H1 (cell line): ENCODE measurements at regions not wholly inside any gene's neighbourhood (a gene's known extent, or its start where the extent isn't known, plus 50 kb on each side); places are given as distances from the start of the nearest gene placed in this dataset.

Experiments used
- CTCF ChIA-PET: fragments of 300-600 bp; sonication (Branson Sonifier 250); formaldehyde crosslinking; loops from one replicate; lab custom pipeline; 2021; ENCODE audit not compliant: partially characterized antibody; lab: Charles Lee
- POLR2A ChIA-PET: fragments of 300-600 bp; sonication (Branson Sonifier 250); formaldehyde crosslinking; loops from one replicate; lab custom pipeline; 2021; ENCODE audit warnings: inconsistent platforms; ENCODE audit not compliant: partially characterized antibody; lab: Charles Lee
- DNase-seq, 2 experiments: peaks; one replicate each; pipeline versions ENCODE4 v3.0.0 to v3.0.0-alpha.2; 2010 to 2022; ENCODE audit warnings: low spot score in 2 of 2, low read depth in 1 of 2, mixed read lengths in 1 of 2
- FAIRE-seq: peaks from 2 replicates; lab custom pipeline; 2011; peaks lifted over from hg19 to GRCh38; lab: Jason Lieb, UNC
- H2AFZ ChIP-seq: 2 replicates; pipeline ENCODE4 v1.8.1; 2012; ENCODE audit warnings: low read length, inconsistent platforms
- H2AK5ac ChIP-seq: 2 replicates; pipeline ENCODE4 v1.6.1; 2013; ENCODE audit warnings: low read depth, low read length
- H2BK120ac ChIP-seq: replicated peaks from 2 replicates; pipeline ENCODE3; 2013; ENCODE audit warnings: low read depth, low read length, inconsistent platforms
- H2BK12ac ChIP-seq: 2 replicates; pipeline ENCODE4 v1.6.1; 2013; ENCODE audit warnings: low read depth, low read length
- H2BK15ac ChIP-seq: 2 replicates; pipeline ENCODE4 v1.6.1; 2013; ENCODE audit warnings: low read length
- H2BK20ac ChIP-seq: 2 replicates; pipeline ENCODE4 v1.6.1; 2013; ENCODE audit warnings: low read length
- H2BK5ac ChIP-seq: 2 replicates; pipeline ENCODE4 v1.6.1; 2013; ENCODE audit warnings: low read depth, low read length
- H3K14ac ChIP-seq: 2 replicates; pipeline ENCODE4 v1.6.1; 2013; ENCODE audit warnings: inconsistent platforms; ENCODE audit not compliant: insufficient read length
- H3K18ac ChIP-seq: 2 replicates; pipeline ENCODE4 v1.6.1; 2013; ENCODE audit warnings: low read length; ENCODE audit errors: extremely low read depth
- H3K23ac ChIP-seq: 2 replicates; pipeline ENCODE4 v1.6.1; 2013; ENCODE audit warnings: inconsistent platforms; ENCODE audit not compliant: insufficient read length
- H3K23me2 ChIP-seq: 2 replicates; pipeline ENCODE4 v1.6.1; 2013; ENCODE audit warnings: low read depth, low read length
- H3K27ac ChIP-seq: 2 replicates; pipeline ENCODE4 v1.6.1; 2011; ENCODE audit warnings: low read depth, low read length, inconsistent platforms
- H3K27me3 ChIP-seq, 4 experiments: replicated peaks in 1 of 4; 1 replicate in 1 of 4; 2 replicates in 3 of 4; pipeline versions ENCODE4 v1.6.1 to v1.8.1; 2011 to 2013; ENCODE audit warnings: low read length in 3 of 4, mild to moderate bottlenecking in 3 of 4, inconsistent platforms in 2 of 4, mixed read lengths in 2 of 4, moderate library complexity in 1 of 4; ENCODE audit not compliant: control insufficient read depth in 3 of 4, insufficient read depth in 3 of 4; ENCODE audit errors: extremely low read depth in 1 of 4
- H3K36me3 ChIP-seq, 4 experiments: 2 replicates each; pipeline versions ENCODE4 v1.6.1 to v1.8.1; 2011 to 2013; ENCODE audit warnings: mild to moderate bottlenecking in 4 of 4, low read length in 3 of 4, moderate library complexity in 2 of 4, control low read depth in 1 of 4, inconsistent platforms in 1 of 4; ENCODE audit not compliant: insufficient read depth in 4 of 4, control insufficient read depth in 2 of 4
- H3K4ac ChIP-seq: replicated peaks from 2 replicates; pipeline ENCODE3; 2013; ENCODE audit warnings: low read length, low read depth, mixed read lengths, inconsistent platforms; ENCODE audit not compliant: insufficient read length
- H3K4me1 ChIP-seq, 4 experiments: replicated peaks in 1 of 4; 1 replicate in 1 of 4; 2 replicates in 3 of 4; pipeline versions ENCODE4 v1.6.1 to v1.8.1; 2011 to 2013; ENCODE audit warnings: low read length in 3 of 4, inconsistent platforms in 2 of 4, mixed read lengths in 1 of 4; ENCODE audit not compliant: insufficient read depth in 4 of 4, control insufficient read depth in 3 of 4
- H3K4me2 ChIP-seq, 2 experiments: 2 replicates each; pipeline versions ENCODE4 v1.6.1 to v1.8.1; 2011 to 2013; ENCODE audit warnings: low read depth in 2 of 2, low read length in 2 of 2, control low read depth in 1 of 2, inconsistent platforms in 1 of 2, mild to moderate bottlenecking in 1 of 2; ENCODE audit not compliant: insufficient read depth in 1 of 2
- H3K4me3 ChIP-seq, 4 experiments: fragments of 200-600, 300-600 bp in 1 of 4; sonication (generic), shearing (Covaris generic), sonication (Bioruptor Twin) in 1 of 4; 2 replicates each; pipeline versions ENCODE4 v1.5.1 to v1.8.1; 2011 to 2016; ENCODE audit warnings: low read length in 4 of 4, low read depth in 3 of 4, control low read depth in 2 of 4, inconsistent platforms in 2 of 4, mild to moderate bottlenecking in 2 of 4, mixed read lengths in 1 of 4, moderate library complexity in 1 of 4; ENCODE audit not compliant: insufficient read depth in 2 of 4; ENCODE audit errors: extremely low read depth in 1 of 4
- H3K56ac ChIP-seq: replicated peaks from 2 replicates; pipeline ENCODE3; 2013; ENCODE audit warnings: low read depth, mild to moderate bottlenecking, mixed read lengths, low read length, inconsistent platforms; ENCODE audit not compliant: insufficient read length
- H3K79me1 ChIP-seq: 2 replicates; pipeline ENCODE4 v1.6.1; 2013; ENCODE audit warnings: low read depth, low read length, control low read depth
- H3K79me2 ChIP-seq, 2 experiments: 2 replicates each; pipeline versions ENCODE4 v1.6.1 to v1.8.1; 2012 to 2013; ENCODE audit warnings: low read length in 2 of 2, mild to moderate bottlenecking in 2 of 2, inconsistent platforms in 1 of 2; ENCODE audit not compliant: insufficient read depth in 2 of 2, control insufficient read depth in 1 of 2
- H3K9ac ChIP-seq, 4 experiments: replicated peaks in 1 of 4; 1 replicate in 1 of 4; 2 replicates in 3 of 4; pipeline versions ENCODE4 v1.6.1 to v1.8.1; 2011 to 2013; ENCODE audit warnings: low read depth in 3 of 4, low read length in 3 of 4, control low read depth in 2 of 4, mild to moderate bottlenecking in 2 of 4, moderate library complexity in 2 of 4, inconsistent platforms in 1 of 4; ENCODE audit errors: extremely low read depth in 1 of 4
- H3K9me3 ChIP-seq, 2 experiments: 2 replicates each; pipeline versions ENCODE4 v1.6.1 to v1.8.1; 2012 to 2013; ENCODE audit warnings: mild to moderate bottlenecking in 2 of 2, moderate library complexity in 2 of 2, control low read depth in 1 of 2, inconsistent platforms in 1 of 2, low read depth in 1 of 2, low read length in 1 of 2, mixed read lengths in 1 of 2; ENCODE audit not compliant: insufficient read depth in 2 of 2
- H4K20me1 ChIP-seq, 2 experiments: replicated peaks in 1 of 2; 2 replicates each; pipeline versions ENCODE3 to v1.8.1; 2011 to 2013; ENCODE audit warnings: inconsistent platforms in 2 of 2, low read length in 2 of 2, mild to moderate bottlenecking in 1 of 2; ENCODE audit not compliant: insufficient read depth in 2 of 2, control insufficient read depth in 1 of 2
- H4K5ac ChIP-seq: 2 replicates; pipeline ENCODE4 v1.6.1; 2013; ENCODE audit warnings: low read length, low read depth, mixed read lengths, inconsistent platforms; ENCODE audit not compliant: insufficient read length
- H4K8ac ChIP-seq: 2 replicates; pipeline ENCODE4 v1.8.0; 2013; ENCODE audit warnings: mild to moderate bottlenecking, moderate library complexity, low read length, inconsistent platforms; ENCODE audit not compliant: insufficient read depth; ENCODE audit errors: extremely low read depth
- H4K91ac ChIP-seq: replicated peaks from 2 replicates; pipeline ENCODE3; 2013; ENCODE audit warnings: low read length, mixed read lengths, inconsistent platforms; ENCODE audit not compliant: insufficient read length
- BCL11A ChIP-seq, 2 experiments: IDR thresholded peaks; one replicate each; pipeline ENCODE4 v1.6.1; 2011; ENCODE audit warnings: low read depth in 2 of 2, low read length in 2 of 2, mild to moderate bottlenecking in 2 of 2
- BRCA1 ChIP-seq: IDR thresholded peaks from 2 replicates; pipeline ENCODE4 v1.6.1; 2012; ENCODE audit warnings: low read depth, low read length, improper control_type of control experiment
- HDAC2 ChIP-seq, 2 experiments: fragments of 300-600 bp in 1 of 2; sonication (generic) in 1 of 2; IDR thresholded peaks; 2 replicates each; pipeline ENCODE4 v1.6.1; 2011 to 2012; ENCODE audit warnings: low read depth in 2 of 2, low read length in 2 of 2, mild to moderate bottlenecking in 2 of 2, moderate library complexity in 2 of 2, borderline replicate concordance in 1 of 2, inconsistent platforms in 1 of 2
- KDM4A ChIP-seq: IDR thresholded peaks from one replicate; pipeline ENCODE4 v1.7.1; 2012; ENCODE audit warnings: low read depth, mild to moderate bottlenecking, moderate library complexity, low read length, inconsistent platforms; ENCODE audit not compliant: severe bottlenecking
- MAFK ChIP-seq: IDR thresholded peaks from 2 replicates; pipeline ENCODE4 v1.6.1; 2012; ENCODE audit warnings: low read depth, mild to moderate bottlenecking, improper control_type of control experiment, low read length
- PHF8 ChIP-seq: fragments of 200-600 bp; sonication (generic); conservative IDR thresholded peaks from 2 replicates; pipeline ENCODE4 v1.7.1; 2012; ENCODE audit warnings: low read depth, mild to moderate bottlenecking, inconsistent platforms, low read length, moderate library complexity
- POLR2A ChIP-seq, 2 experiments: IDR thresholded peaks; 1 replicate in 1 of 2; 2 replicates in 1 of 2; pipeline ENCODE4 v1.6.1; 2011; ENCODE audit warnings: low read depth in 2 of 2, low read length in 2 of 2, mild to moderate bottlenecking in 2 of 2; ENCODE audit errors: control extremely low read depth in 1 of 2
- RAD21 ChIP-seq, 2 experiments: IDR thresholded peaks in 1 of 2; conservative IDR thresholded peaks in 1 of 2; 2 replicates each; pipeline ENCODE4 v1.6.1; 2011; ENCODE audit warnings: low read depth in 2 of 2, low read length in 2 of 2, improper control_type of control experiment in 1 of 2, inconsistent platforms in 1 of 2, mild to moderate bottlenecking in 1 of 2, moderate library complexity in 1 of 2
- RBBP5 ChIP-seq: IDR thresholded peaks from 2 replicates; pipeline ENCODE4 v1.7.1; 2012; ENCODE audit warnings: low read depth, mild to moderate bottlenecking, inconsistent platforms, low read length, moderate library complexity, borderline replicate concordance
- TCF12 ChIP-seq: IDR thresholded peaks from 2 replicates; pipeline ENCODE4 v1.6.1; 2011; ENCODE audit warnings: low read depth, mild to moderate bottlenecking, low read length
- YY1 ChIP-seq: IDR thresholded peaks from 2 replicates; pipeline ENCODE4 v1.6.1; 2011; ENCODE audit warnings: low read depth, mild to moderate bottlenecking, low read length
- WGBS, 2 experiments: shearing (Covaris generic) in 1 of 2; methylation state at CpG; one replicate each; pipeline versions ENCODE4 v1.1.6 to v1.1.7; 2013 to 2015; ENCODE audit warnings: low lambda C conversion rate in 2 of 2, mixed read lengths in 2 of 2, inconsistent platforms in 1 of 2, low coverage in 1 of 2, missing lambda C conversion rate in 1 of 2; ENCODE audit not compliant: insufficient replicate concordance in 2 of 2, insufficient coverage in 1 of 2, insufficient read length in 1 of 2; ENCODE audit errors: extremely low coverage in 1 of 2, missing lambda C conversion rate in 1 of 2; 5-methylcytosine and 5-hydroxymethylcytosine counted together
- TF ChIP-seq, protein P1 (sequence below), 3 experiments: IDR thresholded peaks; 1 replicate in 2 of 3; 2 replicates in 1 of 3; pipeline versions ENCODE4 v1.5.1 to v1.6.1; 2011; ENCODE audit warnings: low read length in 3 of 3, mild to moderate bottlenecking in 3 of 3, inconsistent platforms in 2 of 3, low read depth in 1 of 3, moderate library complexity in 1 of 3; ENCODE audit not compliant: insufficient read depth in 1 of 3; ENCODE audit errors: control extremely low read depth in 1 of 3

DNA sequence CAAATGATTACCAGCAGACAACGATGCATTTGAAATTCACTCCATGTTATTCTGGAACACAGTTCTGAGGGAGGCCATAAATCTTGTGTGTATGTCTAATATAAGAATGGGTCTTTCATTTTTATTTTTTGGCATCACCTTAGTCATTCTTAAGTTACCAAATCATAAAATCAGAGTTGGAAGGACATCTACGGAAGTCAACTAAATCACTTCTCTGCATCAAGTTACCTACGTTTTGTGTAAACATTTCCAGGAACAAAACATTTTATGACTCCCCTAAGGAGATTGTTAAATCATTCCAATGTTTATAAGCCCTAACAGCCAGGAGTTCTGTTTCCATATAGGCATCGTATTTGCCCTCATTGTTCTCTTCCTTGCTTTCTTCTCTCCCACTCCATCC is 378.2 kb downstream of the FAM170A start:
- WGBS, 2 experiments = 86% methylated on average over 4 of the region's 4 CpGs; no CpG with 5 or more reads in 1 of the 2 experiments
- no peak overlapping the region for H2AFZ ChIP-seq
- no peak overlapping the region for H3K4me2 ChIP-seq
- TF ChIP-seq POLR2A (IDR thresholded peaks at IDR 0.05; ENCODE audit: control extremely low read depth in 1 of 2, low read depth in 2 of 2, low read length in 2 of 2) (no peak), PHF8 (no peak), RBBP5 (no peak), BCL11A (IDR thresholded peaks at IDR 0.05; ENCODE audit: low read depth in 2 of 2, low read length in 2 of 2) (no peak), MAFK (no peak), HDAC2 (IDR thresholded peaks at IDR 0.05; ENCODE audit: borderline replicate concordance in 1 of 2, low read depth in 2 of 2, low read length in 2 of 2) (no peak), KDM4A (no peak), RAD21 (IDR thresholded peaks at IDR 0.05 in 1 of 2, conservative IDR thresholded peaks at IDR 0.05 in 1 of 2; ENCODE audit: low read depth in 2 of 2, low read length in 2 of 2) (no peak), TCF12 (no peak), BRCA1 (no peak), YY1 (no peak)
- TF ChIP-seq, protein P1, sequence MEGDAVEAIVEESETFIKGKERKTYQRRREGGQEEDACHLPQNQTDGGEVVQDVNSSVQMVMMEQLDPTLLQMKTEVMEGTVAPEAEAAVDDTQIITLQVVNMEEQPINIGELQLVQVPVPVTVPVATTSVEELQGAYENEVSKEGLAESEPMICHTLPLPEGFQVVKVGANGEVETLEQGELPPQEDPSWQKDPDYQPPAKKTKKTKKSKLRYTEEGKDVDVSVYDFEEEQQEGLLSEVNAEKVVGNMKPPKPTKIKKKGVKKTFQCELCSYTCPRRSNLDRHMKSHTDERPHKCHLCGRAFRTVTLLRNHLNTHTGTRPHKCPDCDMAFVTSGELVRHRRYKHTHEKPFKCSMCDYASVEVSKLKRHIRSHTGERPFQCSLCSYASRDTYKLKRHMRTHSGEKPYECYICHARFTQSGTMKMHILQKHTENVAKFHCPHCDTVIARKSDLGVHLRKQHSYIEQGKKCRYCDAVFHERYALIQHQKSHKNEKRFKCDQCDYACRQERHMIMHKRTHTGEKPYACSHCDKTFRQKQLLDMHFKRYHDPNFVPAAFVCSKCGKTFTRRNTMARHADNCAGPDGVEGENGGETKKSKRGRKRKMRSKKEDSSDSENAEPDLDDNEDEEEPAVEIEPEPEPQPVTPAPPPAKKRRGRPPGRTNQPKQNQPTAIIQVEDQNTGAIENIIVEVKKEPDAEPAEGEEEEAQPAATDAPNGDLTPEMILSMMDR (IDR thresholded peaks at IDR 0.05; ENCODE audit: control extremely low read depth in 1 of 3, insufficient read depth in 1 of 3, low read depth in 1 of 3, low read length in 3 of 3) = no peak

More for the DNA sequence above, 378.2 kb downstream of the FAM170A start:
- Histone ChIP-seq H3K23me2 (no peaks in the 10 kb centered on the region), H3K4me3 (no peak overlapping the region), H4K5ac (no peak overlapping the region), H3K27me3 (no peaks in the 10 kb centered on the region), H3K14ac (no peak overlapping the region), H3K4me1 (no peaks in the 10 kb centered on the region), H4K91ac (no peak overlapping the region), H3K4ac (no peak overlapping the region), H2BK20ac (no peak overlapping the region), H3K36me3 (no peaks in the 10 kb centered on the region), H4K8ac (no peak overlapping the region), H2AK5ac (no peak overlapping the region), H3K79me1 (no peaks in the 10 kb centered on the region), H4K20me1 (no peaks in the 10 kb centered on the region), H2BK15ac (no peak overlapping the region), H2BK5ac (no peak overlapping the region), H2BK120ac (no peak overlapping the region), H3K27ac (no peak overlapping the region), H2BK12ac (no peak overlapping the region), H3K18ac (no peak overlapping the region), H3K23ac (no peak overlapping the region), H3K79me2 (no peaks in the 10 kb centered on the region), H3K56ac (no peak overlapping the region), H3K9me3 (no peaks in the 10 kb centered on the region), H3K9ac (no peak overlapping the region)
- FAIRE-seq (no peak), DNase-seq (no peak)
- POLR2A ChIA-PET = no interaction called here
- CTCF ChIA-PET = interaction anchor here (1.0 kb wide), 1 partner anchor 11 kb away, joined by 4 read pairs; no protein-coding TSS in a partner anchor
